NCI-H2107 treated with DMSO at 0.1 percent for 48 hours (cell line): ENCODE measurements at regions not wholly inside any gene's neighbourhood (a gene's known extent, or its start where the extent isn't known, plus 50 kb on each side); places are given as distances from the start of the nearest gene placed in this dataset.
A peak's percentile ranks its signal among the peaks of the same experiment; 100 is the strongest.
"Not testable (repeated sequence)": the region's sequence is repeated elsewhere in the genome, so short reads cannot be mapped to it uniquely, and the experiment has no call there.

Source experiments
- DNase-seq: peaks from one replicate; lab custom pipeline; 2025; ENCODE audit not compliant: unreplicated experiment; lab: John Stamatoyannopoulos, UW

DNA sequence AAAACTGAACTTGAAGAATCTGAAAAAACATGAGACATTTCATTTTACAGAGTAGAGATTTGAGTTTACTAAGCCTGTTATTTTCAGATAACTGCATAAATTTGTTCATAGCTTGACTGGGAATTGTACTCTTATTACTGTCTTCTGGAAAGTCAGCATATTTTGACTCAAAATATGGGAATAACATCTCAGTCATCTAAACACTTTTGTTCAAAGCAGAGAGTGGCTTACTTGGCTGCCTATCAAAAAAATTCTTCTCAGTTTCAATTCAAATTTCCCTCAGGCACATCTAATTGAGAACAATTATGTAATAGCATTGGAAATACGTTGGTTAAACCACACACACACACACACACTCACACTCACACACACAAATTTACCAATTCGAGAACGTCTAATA lies 384.6 kb downstream of the ARL4A start:
- no peak for DNase-seq

DNA sequence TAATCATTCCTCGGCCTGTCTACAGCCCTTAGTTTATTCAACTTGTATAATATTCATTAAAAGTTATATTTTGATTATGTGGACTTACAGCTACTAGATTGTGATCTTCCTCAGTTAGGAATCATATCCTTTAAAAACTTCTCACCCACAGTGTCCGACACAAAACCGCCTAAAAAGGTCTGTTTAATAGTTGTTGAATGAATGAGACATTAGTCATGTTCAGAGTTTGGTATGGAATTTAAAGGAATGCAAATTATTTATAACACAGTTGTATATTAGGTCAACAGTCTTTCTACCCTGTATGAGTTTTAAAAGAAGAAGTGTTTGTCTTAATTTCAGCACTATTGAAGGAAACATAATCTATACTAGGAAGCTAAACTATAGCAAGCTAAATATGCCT lies 390.0 kb downstream of the ARL4A start:
- no peak for DNase-seq

DNA sequence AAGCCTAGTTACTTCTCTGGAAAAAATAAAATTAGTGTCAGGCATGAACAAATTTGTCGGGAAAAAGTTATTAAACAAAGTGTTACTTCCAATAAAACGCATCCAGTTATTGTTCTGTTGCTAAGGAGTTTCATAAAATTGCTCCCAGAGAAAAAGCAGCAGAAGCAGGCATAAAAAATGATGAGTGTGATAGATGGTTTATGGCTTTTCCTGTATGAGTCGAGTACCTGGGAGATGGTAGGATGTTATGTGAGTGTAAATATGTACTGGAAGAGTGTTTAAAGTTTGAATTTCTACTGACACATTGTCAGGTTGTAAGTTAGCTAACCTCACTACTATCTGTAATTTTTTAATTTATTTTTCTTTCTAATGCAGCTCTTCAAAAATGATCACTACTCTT lies 390.7 kb downstream of the ARL4A start:
- DNase-seq = no peak

DNA sequence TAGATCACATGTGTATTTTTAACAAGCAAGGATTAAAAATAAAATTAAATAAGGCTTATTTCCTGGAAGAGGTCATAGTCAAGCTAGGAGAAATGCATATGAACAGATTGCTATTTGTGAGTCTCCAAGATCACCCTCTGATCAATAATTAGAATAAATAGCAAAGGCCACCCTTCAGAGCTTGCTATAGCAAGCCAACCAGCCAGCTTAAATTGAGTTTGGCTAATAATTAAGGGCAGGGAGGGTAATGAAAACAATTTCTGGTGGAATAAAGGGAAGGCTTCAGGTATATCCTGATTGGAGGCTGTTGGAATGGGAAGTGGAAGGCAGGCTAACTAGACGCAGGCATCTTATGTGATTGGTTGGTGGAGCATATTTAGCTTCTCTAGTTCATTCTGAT lies 403.5 kb downstream of the ARL4A start:
- DNase-seq = no peak

DNA sequence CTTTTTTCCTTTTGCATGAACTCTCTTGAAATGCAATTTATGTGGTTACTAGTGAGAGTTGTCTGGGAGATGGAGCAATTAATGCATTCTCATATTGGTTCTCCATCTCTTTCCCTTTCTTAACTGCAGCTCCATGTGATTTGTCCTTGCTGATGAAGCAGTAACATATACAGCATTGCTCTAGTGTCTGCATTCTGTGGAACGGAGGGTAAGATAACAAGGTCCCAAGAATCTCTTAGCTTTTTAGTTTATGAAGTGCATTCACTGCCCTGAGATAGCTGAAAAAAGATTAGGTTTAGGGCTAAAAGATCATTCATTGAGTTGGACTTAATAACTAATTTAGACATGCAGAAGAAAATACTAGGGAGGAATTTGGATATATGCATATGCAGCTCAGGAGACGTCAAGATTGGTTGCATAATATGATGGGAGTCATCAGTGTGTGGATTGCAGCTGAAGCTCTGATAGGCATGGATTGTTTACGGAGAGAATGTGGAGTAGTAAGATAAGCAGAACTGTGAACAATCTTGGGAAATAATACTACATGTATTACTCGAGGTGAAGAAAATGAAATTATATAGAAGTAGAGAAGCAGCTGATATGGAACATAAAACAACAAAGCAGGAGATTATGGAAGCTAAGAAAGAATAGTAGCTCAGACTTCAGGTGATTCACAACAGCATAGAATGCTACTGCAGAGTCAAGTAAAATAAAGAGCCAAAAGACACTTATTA lies 404.7 kb downstream of the ARL4A start:
- DNase-seq = no peak

DNA sequence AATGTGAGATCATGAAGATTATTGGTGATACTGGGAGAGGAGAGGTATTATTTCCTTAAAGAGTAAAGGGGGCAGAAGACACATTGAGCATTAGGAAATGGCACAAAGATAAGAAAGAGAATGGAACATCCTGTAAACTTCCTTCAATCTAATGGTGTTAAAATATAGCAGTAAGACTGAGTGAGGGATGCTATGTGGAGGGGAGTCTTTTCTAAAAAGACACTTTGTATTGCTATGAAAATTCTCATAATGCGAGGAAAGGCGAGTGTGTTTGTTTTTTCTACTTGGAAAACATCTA lies 405.2 kb downstream of the ARL4A start:
- DNase-seq = no peak

DNA sequence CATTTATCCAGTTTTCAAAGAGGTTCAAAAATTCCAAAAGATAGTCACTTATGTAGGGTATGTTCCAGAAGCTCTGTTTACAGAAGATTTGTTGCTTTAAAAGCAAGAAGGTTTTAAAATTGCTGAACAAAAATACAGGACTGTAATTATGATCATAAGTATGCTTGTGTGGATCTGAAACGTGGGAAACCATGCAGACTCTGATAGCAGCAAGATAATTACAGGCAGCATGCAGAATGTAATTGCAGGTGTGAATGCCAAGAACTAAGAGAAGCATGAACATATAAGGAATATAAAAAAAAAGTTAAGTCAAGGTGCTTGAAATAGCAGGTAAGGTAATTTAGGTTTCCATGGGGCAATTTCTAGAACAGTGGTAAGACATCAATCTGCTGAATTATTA lies 405.7 kb downstream of the ARL4A start:
- DNase-seq = peak; percentile 44

DNA sequence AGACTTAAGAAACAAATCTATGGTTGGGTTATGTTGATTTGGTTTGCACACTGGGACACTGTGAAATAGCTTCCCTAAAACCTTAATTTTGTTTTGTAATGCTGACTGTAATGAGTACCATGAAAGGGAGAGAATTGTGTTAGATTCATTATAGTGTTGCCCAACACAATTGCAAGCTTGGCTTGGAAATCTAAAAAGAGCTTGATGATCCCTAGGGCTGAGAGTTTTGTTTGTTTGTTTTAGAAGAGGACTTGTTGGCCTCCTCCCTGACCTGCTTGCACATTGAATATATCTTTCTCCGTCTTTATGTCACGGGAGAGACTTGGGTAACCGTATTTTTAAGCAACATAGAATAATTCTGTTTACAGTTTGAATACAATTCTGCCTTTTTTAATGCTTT lies 410.1 kb downstream of the ARL4A start:
- no peak for DNase-seq

DNA sequence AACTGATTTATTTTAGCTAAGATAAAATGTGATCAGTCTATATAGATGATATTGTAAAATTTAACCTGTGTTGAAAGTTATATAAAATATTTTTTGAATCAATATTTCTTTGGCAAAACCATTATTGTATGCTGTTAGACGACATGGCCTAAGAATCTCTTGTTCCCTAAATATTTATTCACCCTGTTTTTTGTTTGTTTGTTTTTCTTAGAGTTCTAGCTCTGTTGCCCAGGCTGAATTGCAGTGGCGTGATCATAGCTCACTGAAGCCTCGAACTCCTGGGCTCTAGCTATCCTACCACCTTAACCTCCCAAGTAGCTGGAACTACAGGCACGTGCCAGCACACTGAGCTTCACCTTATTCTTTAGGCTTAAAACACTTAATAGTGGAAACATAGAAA lies 410.7 kb downstream of the ARL4A start:
- no peak for DNase-seq

DNA sequence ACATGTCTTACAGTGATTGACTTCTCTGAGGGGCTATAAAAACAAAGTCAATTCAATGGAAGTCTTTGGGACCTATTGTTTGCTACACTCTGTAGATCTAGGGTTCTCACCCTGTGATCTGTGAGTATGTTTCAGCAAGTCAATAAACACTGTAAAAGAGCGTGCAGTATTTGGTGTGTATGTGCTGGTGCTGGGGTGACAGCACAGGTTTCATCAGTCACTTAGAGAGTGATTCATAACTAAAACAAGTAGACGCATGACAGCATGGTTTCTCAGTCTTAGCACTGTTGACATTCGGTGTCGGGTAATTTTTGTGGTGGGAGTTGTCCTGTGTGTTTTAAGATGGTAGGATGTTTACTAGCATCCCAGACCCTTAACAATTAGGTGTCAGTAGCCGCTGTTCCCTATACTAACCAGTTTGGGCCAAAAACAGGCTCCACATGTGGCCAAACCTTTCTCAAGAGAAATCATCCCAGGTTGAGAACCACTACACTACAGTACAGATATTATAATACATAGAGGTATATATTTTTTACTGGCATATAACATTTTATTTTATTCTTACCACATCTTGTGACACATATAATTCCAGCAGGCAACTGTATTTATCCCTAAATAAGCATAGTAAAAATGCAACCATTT lies 411.8 kb downstream of the ARL4A start:
- no peak for DNase-seq

DNA sequence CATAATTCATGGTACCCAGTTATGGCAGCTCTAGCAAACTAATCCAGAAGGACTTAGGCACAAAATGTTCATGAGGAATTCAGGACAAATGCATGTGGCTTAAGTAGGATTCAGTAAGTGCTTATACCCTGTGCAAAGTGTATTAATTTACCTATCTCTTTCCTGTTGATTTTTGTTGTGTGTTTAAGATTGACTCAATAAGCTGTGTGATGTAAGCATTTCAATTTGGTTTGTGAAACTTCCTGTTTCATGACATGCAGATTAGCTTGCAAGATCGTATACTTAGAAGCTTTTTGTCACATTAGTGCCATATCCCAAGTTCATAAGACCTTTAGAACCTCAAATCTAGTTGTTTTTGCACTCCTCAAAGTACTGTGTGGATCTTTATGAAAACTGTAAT lies 416.7 kb downstream of the ARL4A start:
- DNase-seq = no peak

DNA sequence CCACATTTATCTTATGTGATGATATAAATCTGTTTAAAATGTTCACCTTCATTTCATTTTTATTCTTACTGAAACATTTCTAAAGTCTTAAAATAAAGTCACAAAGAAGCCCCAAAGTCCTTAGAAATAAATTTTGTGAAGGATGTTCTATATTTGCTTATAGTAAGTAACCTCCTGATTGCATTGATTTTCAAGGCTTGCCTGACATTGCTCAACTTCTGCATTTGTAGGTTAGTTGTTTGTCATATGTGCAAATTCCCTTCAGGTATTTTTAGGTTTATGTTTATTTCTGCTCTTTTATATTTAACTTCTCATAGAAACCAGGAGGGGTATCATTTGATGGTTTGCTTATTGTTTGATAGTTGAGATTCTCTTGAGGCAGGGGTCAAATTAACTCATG lies 417.8 kb downstream of the ARL4A start:
- no peak for DNase-seq

DNA sequence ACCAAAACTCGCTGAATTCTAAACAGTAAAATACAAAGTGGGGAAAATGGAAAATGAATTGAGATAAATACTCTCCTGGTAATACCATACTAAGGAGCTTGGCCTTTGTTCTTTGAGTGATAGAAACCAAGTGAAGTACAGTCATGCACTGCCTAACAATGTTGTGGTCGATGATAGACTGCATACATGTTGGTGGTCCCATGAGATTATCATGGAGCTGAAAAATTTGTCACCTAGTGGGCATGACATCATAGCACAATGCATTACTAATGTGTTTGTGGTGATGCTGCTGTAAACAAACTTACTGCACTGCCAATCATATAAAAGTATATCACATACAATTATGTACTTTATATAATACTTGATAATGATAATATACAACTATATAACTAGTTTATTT lies 419.1 kb downstream of the ARL4A start:
- no peak for DNase-seq

DNA sequence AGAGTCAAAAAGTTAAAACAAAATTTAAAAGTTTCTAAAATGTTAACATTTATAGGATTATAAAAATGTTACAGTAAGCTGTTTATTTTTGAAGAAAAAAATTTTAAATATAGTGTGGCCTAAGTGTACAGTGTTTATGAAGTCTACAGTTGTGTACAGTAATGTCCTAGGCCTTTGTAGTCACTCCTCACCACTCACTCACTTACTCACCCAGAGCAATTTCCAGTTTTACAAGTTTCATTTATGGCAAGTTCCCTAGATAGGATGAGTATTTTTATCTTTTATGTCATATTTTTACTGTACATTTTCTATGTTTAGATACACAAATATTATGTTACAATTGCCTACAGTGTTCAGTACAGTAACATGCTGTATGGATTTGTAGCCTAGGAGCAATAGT lies 419.9 kb downstream of the ARL4A start:
- no peak for DNase-seq

DNA sequence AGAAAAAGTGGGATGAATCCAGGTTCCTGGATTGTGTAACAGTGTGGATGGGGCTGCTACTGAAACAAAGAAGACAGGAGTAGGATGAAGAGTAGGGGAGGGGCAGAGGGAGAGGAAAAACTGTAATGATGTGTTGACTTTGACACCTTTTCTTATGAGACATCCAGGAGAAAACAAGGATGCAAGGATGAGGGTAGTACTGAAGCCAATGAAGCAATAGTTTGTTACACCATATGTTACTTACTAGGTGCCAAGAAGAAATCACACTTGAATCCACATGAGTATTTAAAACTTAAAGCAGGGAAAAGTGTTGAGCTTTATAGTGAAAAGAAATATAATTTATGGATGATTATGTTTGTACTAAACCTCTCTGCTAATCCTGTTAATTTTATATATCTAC lies 420.6 kb downstream of the ARL4A start:
- no peak for DNase-seq

DNA sequence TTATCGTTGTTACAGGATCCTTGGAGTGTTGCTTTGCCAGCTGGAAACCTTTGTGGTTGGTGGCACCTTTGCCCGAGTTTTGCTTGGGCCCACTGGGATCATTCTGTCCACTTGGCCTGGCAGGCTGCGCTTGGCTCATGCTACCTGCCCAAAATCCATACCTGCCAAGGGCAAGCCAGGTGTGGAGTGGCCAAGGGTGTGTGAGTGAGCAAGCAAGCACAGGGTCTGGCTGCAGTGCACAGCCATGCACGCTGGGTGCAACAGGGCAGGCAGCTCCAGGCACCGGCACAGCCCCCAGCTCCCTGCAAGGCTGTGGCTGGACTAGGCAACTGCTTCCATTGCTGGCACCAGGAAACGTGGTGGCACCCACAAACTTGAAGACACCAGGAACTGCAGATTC lies 421.8 kb downstream of the ARL4A start:
- no peak for DNase-seq

DNA sequence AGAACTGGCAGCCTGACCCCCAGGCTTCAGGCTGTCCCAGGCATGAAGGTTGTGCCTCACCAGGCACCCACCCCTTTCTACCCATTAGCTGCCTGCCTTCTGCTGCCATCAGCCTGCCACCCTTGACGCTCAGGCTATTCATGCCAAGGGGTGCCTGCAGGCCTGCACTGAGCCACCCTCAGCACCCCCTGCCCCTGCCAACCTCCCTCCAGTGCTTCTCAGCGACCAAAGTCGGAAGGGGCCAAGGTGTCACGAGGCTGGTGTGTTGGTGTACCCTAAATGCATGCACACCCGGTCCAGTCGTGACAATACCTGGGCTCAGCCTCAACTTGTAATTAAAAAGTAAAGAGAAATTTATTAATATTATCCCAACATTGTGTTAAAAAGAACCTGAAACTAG lies 422.7 kb downstream of the ARL4A start:
- no peak for DNase-seq

DNA sequence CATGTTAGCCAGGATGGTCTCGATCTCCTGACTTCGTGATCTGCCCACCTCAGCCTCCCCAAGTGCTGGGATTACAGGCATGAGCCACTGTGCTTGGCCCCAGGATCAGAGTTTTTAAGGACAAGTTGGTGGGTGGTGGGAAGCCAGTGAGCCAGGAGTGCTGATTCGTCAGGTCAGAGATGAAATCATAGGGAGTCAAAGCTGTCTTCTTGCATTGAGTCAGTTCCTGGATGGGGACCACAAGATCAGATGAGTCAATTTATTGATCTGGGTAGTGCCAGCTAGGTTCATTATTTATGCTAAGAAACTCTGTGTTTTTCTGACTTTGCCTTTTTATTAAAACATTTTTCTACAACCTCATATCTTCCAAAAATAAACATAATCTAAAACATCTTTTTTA lies 423.8 kb downstream of the ARL4A start:
- DNase-seq = no peak

DNA sequence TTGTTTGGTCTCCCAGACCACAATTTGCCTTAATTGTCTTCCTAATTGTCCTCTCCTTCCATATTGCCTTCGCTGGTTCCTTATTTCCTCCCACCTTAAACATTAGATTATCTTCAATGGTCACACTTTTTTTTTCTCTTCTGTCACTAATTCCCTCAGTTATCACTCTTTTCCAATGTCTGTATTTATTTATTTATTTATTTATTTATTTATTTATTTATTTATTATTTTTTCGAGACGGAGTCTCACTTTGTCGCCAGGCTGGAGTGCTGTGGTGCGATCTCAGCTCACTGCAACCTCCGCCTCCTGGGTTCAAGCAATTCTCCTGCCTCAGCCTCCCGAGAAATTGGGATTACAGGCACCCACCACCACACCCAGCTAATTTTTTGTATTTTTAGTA lies 426.8 kb downstream of the ARL4A start:
- DNase-seq = not testable (repeated sequence)

DNA sequence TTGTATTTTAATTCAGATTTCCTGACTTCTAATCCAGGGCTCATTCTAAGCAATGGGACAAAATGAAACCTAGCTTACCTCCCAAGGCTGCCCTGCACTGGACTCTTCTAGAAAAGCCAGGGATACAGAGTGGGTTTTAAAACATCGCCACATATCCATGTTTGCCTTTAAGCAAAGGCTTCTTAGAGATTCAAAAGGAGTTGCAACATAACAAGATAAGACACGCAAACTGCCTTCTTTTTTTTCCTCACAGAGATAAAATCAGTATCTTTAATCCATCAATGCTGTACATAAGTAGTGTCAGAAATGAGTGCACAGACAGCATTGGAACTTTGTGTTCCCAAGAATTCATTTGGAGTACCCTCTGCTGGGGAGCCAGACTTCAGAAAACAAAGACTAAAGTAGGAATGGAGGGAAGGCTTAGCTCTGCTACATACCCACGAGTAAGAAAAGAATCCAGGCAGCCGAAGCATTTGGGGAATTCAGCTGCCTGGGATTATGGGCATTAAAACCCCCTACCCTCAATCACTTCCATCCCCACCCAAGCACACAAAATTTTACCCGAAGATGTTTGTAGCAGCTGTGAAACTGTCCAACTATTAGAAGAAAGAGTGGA lies 427.8 kb downstream of the ARL4A start:
- DNase-seq = no peak

DNA sequence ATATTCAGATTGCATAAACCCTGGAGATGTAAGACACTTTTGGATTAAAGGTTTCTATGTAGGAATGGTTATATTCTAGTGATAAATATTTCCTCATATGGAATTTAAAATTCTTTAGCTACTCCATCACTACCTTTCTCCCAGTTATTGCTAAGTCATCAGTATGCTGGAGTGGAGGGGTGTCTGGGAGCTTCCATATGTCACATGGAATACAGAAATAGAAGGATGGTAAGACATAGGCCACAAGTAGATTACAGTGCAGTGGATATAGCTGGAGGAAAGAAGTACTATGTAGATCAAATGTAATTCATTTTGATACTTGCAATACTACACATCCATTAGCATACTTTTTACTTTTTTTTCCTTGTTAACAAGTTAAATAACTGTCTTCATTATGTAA lies 428.4 kb downstream of the ARL4A start:
- no peak for DNase-seq

DNA sequence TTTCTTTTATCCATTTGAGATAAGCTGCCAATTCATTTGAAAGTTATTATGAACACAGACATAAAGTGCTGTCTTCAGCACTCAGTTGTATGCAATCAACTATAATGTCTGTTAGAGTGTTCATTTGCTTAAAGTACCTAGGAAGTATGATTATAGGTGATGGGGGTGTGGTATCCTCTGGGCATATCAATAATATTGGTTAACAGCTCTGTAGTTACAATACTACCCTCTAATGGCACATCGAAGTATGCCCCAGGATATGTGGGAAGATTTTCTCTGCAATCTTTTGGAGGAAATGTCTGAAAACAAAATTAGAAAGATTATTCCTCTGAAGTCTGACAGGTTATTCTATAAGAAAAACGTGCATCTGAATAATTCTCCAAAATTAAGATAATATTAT lies 429.7 kb downstream of the ARL4A start:
- DNase-seq = peak; percentile 8

DNA sequence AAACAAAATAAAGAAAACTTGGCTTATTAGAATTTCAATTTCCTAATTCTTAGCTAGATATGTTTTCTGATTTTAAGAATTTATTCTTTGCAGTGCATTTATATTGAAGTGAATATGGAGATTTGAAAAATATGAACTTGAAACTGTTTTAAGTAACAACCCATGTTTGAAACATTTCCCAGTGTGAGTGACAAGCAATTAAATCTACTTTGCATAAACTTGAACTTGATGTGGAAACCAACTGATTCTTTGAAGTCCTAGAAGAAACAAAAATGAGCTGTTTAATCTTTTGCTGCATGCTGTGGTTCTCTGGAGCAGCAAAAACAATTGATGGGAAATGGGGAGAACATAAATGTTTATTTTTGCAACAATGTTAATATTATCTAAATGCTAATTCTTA lies 430.2 kb downstream of the ARL4A start:
- DNase-seq = no peak
